ENCODE measurements at regions not wholly inside any gene's neighbourhood (a gene's known extent, or its start where the extent isn't known, plus 50 kb on each side); places are given as distances from the start of the nearest gene placed in this dataset.

DNA sequence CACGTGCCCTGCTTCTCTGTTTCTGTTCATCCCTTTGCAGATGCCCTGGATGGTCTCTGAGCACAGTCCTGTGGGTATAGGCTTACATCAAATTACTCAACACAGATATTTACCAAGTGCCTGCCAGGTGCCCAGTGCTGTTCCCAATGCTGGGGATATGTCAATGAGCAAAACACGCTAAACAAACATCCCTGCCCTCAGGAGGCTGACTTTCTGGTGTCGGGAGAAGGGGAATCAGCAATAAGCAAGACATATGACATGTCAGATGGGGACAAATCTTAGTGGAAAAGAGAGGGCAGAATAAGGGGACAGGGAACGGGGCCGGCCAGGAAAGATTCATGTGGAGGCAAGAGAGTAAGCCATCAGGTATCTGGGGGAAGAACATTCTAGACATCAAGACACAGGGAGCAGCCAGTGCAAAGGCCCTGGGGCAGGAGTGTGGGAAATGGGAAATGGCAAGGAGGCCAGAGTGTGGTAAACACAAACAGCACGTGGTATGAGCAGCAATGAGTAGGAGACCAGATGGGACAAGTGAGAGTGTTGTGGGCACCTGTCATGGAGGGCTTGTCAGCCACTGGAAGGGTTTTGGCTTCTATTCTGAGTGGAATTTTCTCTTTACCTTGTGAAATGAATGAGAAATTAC is 160.2 kb upstream of the KAZN start:
- TF ChIP-seq, protein P1, sequence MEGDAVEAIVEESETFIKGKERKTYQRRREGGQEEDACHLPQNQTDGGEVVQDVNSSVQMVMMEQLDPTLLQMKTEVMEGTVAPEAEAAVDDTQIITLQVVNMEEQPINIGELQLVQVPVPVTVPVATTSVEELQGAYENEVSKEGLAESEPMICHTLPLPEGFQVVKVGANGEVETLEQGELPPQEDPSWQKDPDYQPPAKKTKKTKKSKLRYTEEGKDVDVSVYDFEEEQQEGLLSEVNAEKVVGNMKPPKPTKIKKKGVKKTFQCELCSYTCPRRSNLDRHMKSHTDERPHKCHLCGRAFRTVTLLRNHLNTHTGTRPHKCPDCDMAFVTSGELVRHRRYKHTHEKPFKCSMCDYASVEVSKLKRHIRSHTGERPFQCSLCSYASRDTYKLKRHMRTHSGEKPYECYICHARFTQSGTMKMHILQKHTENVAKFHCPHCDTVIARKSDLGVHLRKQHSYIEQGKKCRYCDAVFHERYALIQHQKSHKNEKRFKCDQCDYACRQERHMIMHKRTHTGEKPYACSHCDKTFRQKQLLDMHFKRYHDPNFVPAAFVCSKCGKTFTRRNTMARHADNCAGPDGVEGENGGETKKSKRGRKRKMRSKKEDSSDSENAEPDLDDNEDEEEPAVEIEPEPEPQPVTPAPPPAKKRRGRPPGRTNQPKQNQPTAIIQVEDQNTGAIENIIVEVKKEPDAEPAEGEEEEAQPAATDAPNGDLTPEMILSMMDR (IDR thresholded peaks at IDR 0.05): no peak
- TF ChIP-seq POLR2A (IDR thresholded peaks at IDR 0.05): no peak

All from lower leg skin (tissue), 3 donors.